ENCODE measurements at regions not wholly inside any gene's neighbourhood (a gene's known extent, or its start where the extent isn't known, plus 50 kb on each side); places are given as distances from the start of the nearest gene placed in this dataset.

- no peak for TF ChIP-seq MYC (IDR thresholded peaks at IDR 0.05; ENCODE audit: low read depth, low read length)
- no peak for TF ChIP-seq POLR2A (IDR thresholded peaks at IDR 0.05; ENCODE audit: extremely low read depth, insufficient read length)
- no peak for TF ChIP-seq CTCF (IDR thresholded peaks at IDR 0.05; ENCODE audit: low read depth, low read length)
- TF ChIP-seq MAX (IDR thresholded peaks at IDR 0.05; ENCODE audit: low read depth, low read length): no peak
- no peak overlapping the region for H3K4me3 ChIP-seq (ENCODE audit: low read depth, low read length)
- no peak for DNase-seq (ENCODE audit: low read depth)
Measured at GRCh38 chr2:122422384-122422991, 667.0 kb downstream of the TSN start.

- DNase-seq (ENCODE audit: low read depth): no peak
- no peak overlapping the region for H3K4me3 ChIP-seq (ENCODE audit: low read depth, low read length)
- TF ChIP-seq POLR2A (IDR thresholded peaks at IDR 0.05; ENCODE audit: extremely low read depth, insufficient read length) (no peak), MAX (IDR thresholded peaks at IDR 0.05; ENCODE audit: low read depth, low read length) (no peak), CTCF (IDR thresholded peaks at IDR 0.05; ENCODE audit: low read depth, low read length) (no peak), MYC (IDR thresholded peaks at IDR 0.05; ENCODE audit: low read depth, low read length) (no peak)
Measured at GRCh38 chr2:122423934-122424333, 668.5 kb downstream of the TSN start.

- no peak overlapping the region for H3K4me3 ChIP-seq (ENCODE audit: low read depth, low read length)
- DNase-seq (ENCODE audit: low read depth): no peak
- TF ChIP-seq POLR2A (IDR thresholded peaks at IDR 0.05; ENCODE audit: extremely low read depth, insufficient read length) (no peak), MYC (IDR thresholded peaks at IDR 0.05; ENCODE audit: low read depth, low read length) (no peak), MAX (IDR thresholded peaks at IDR 0.05; ENCODE audit: low read depth, low read length) (no peak), CTCF (IDR thresholded peaks at IDR 0.05; ENCODE audit: low read depth, low read length) (no peak)
Measured at GRCh38 chr2:122433123-122433754, 677.8 kb downstream of the TSN start.

GRCh38 chr2:122445003-122445402 lies 689.6 kb downstream of the TSN start:
- H3K4me3 ChIP-seq (ENCODE audit: low read depth, low read length): no peak overlapping the region
- no peak for TF ChIP-seq POLR2A (IDR thresholded peaks at IDR 0.05; ENCODE audit: extremely low read depth, insufficient read length)
- no peak for TF ChIP-seq MAX (IDR thresholded peaks at IDR 0.05; ENCODE audit: low read depth, low read length)
- no peak for TF ChIP-seq MYC (IDR thresholded peaks at IDR 0.05; ENCODE audit: low read depth, low read length)
- no peak for TF ChIP-seq CTCF (IDR thresholded peaks at IDR 0.05; ENCODE audit: low read depth, low read length)
- no peak for DNase-seq (ENCODE audit: low read depth)

GRCh38 chr2:122446761-122447160 lies 691.3 kb downstream of the TSN start:
- TF ChIP-seq CTCF (IDR thresholded peaks at IDR 0.05; ENCODE audit: low read depth, low read length) (no peak), MYC (IDR thresholded peaks at IDR 0.05; ENCODE audit: low read depth, low read length) (no peak), MAX (IDR thresholded peaks at IDR 0.05; ENCODE audit: low read depth, low read length) (no peak), POLR2A (IDR thresholded peaks at IDR 0.05; ENCODE audit: extremely low read depth, insufficient read length) (no peak)
- DNase-seq (ENCODE audit: low read depth): no peak

More at GRCh38 chr2:122446761-122447160, 691.3 kb downstream of the TSN start:
- no peak overlapping the region for H3K4me3 ChIP-seq (ENCODE audit: low read depth, low read length)
